Gastrocnemius medialis (tissue), 4 donors: ENCODE measurements at regions not wholly inside any gene's neighbourhood (a gene's known extent, or its start where the extent isn't known, plus 50 kb on each side); places are given as distances from the start of the nearest gene placed in this dataset.

Experiments used
- ATAC-seq, 2 donors: fragments of 150-250 bp; one replicate each; pipeline ENCODE4 v1.9.1; 2016
- DNase-seq, 2 donors: peaks; one replicate each; pipeline ENCODE4 v3.0.0-alpha.2; 2019
- H3K27ac ChIP-seq, 4 donors: fragments of 200-600 bp; sonication (generic); 1 replicate in 1 of 4; 2 replicates in 3 of 4; pipeline ENCODE4 v1.5.1; 2016 to 2018; ENCODE audit warnings: mild to moderate bottlenecking in 2 of 4, moderate library complexity in 1 of 4
- H3K27me3 ChIP-seq, 3 donors: fragments of 200-600 bp; sonication (generic) in 2 of 3; 1 replicate in 1 of 3; 2 replicates in 2 of 3; pipeline versions ENCODE4 v1.5.1 to v1.6.0; 2016 to 2019; ENCODE audit warnings: mild to moderate bottlenecking in 1 of 3, moderate library complexity in 1 of 3
- H3K36me3 ChIP-seq, 2 donors: fragments of 200-600 bp; sonication (generic) in 1 of 2; one replicate each; pipeline ENCODE4 v1.5.1; 2017 to 2018
- H3K4me1 ChIP-seq, 2 donors: fragments of 200-600 bp; sonication (generic) in 1 of 2; one replicate each; pipeline ENCODE4 v1.5.1; 2016 to 2017; ENCODE audit warnings: mild to moderate bottlenecking in 2 of 2
- H3K4me3 ChIP-seq, 4 donors: fragments of 200-600 bp; sonication (generic) in 3 of 4; 1 replicate in 1 of 4; 2 replicates in 3 of 4; pipeline ENCODE4 v1.5.1; 2016 to 2019; ENCODE audit warnings: mild to moderate bottlenecking in 2 of 4
- H3K9me3 ChIP-seq, 3 donors: fragments of 200-600 bp; sonication (generic) in 2 of 3; 1 replicate in 1 of 3; 2 replicates in 2 of 3; pipeline ENCODE4 v1.5.1; 2016 to 2019
- CTCF ChIP-seq, 5 experiments: fragments of 450-650 bp in 3 of 5; fragments of 200-600 bp in 2 of 5; sonication (generic) in 2 of 5; IDR thresholded peaks in 4 of 5; conservative IDR thresholded peaks in 1 of 5; 1 replicate in 4 of 5; 2 replicates in 1 of 5; pipeline ENCODE4 v1.5.1; 2016 to 2019; ENCODE audit warnings: antibody characterized with exemption in 5 of 5, mild to moderate bottlenecking in 3 of 5, moderate library complexity in 3 of 5
- POLR2A ChIP-seq, 2 donors: fragments of 450-650 bp; IDR thresholded peaks; one replicate each; pipeline ENCODE4 v1.6.1; 2017; ENCODE audit warnings: antibody characterized with exemption in 2 of 2, mild to moderate bottlenecking in 2 of 2, moderate library complexity in 2 of 2
- in situ Hi-C, 4 donors: fragments of 200-750 bp; cut with MboI; loops; one replicate each; pipeline versions ENCODE4 v1.15.0 to v1.8.0; 2017; ENCODE audit warnings: low sequenced_read_pairs in 4 of 4
- intact Hi-C: fragments of 100-400 bp; cut with DNase I; formaldehyde crosslinking; loops from one replicate; pipeline ENCODE4 v1.15.1; 2023; ENCODE audit warnings: low total_unique reads

- DNase-seq (no peak), ATAC-seq (no peak)
- intact Hi-C loops (no loop called here), in situ Hi-C loops (no loop called here)
- Histone ChIP-seq H3K4me3 (no peak overlapping the region), H3K4me1 (no peaks in the 10 kb centered on the region), H3K27ac (no peak overlapping the region), H3K36me3 (no peaks in the 10 kb centered on the region), H3K27me3 (no peaks in the 10 kb centered on the region), H3K9me3 (no peaks in the 10 kb centered on the region)
- TF ChIP-seq CTCF (IDR thresholded peaks at IDR 0.05 in 4 of 5, conservative IDR thresholded peaks at IDR 0.05 in 1 of 5) = no peak
- TF ChIP-seq POLR2A (IDR thresholded peaks at IDR 0.05) = no peak
Measured at GRCh38 chr3:153618176-153618575, 456.1 kb downstream of the RAP2B start.

DNA sequence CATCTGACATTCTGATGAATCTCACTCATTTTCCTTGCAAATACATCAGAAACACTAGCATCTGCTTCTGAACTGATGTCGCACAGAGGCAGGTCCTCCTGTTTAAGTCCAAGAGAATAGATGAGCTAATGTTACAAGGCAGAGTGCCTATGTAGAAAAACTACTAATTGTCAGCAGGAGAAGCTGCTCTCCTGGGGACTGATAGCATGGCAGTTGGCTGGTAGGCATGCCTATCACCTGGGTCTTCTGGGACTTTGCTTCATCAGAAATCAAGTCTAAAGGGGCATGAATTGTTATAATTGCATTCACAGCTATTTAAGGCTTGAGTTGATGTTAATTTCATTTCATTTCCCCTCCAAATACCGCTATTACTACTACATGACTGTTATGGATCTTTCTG lies 457.2 kb downstream of the RAP2B start:
- no peaks in the 10 kb centered on the region for H3K4me1 ChIP-seq
- H3K4me3 ChIP-seq = no peak overlapping the region
- no peak for TF ChIP-seq POLR2A (IDR thresholded peaks at IDR 0.05)
- TF ChIP-seq CTCF (IDR thresholded peaks at IDR 0.05 in 4 of 5, conservative IDR thresholded peaks at IDR 0.05 in 1 of 5) = no peak
- H3K36me3 ChIP-seq = no peaks in the 10 kb centered on the region
- H3K9me3 ChIP-seq = no peaks in the 10 kb centered on the region
- intact Hi-C loops (no loop called here), in situ Hi-C loops (no loop called here)
- no peaks in the 10 kb centered on the region for H3K27me3 ChIP-seq
- ATAC-seq (no peak), DNase-seq (no peak)
- no peak overlapping the region for H3K27ac ChIP-seq

- TF ChIP-seq CTCF (IDR thresholded peaks at IDR 0.05 in 4 of 5, conservative IDR thresholded peaks at IDR 0.05 in 1 of 5) (no peak), POLR2A (IDR thresholded peaks at IDR 0.05) (no peak)
- H3K4me3 ChIP-seq = no peak overlapping the region
- DNase-seq (no peak), ATAC-seq (no peak)
- intact Hi-C loops = no loop called here
- H3K27ac ChIP-seq = no peak overlapping the region
- no peaks in the 10 kb centered on the region for H3K9me3 ChIP-seq
- in situ Hi-C loops = no loop called here
- H3K36me3 ChIP-seq = no peaks in the 10 kb centered on the region
- no peaks in the 10 kb centered on the region for H3K27me3 ChIP-seq
- H3K4me1 ChIP-seq = no peaks in the 10 kb centered on the region
Measured at GRCh38 chr3:153621953-153622352, 459.9 kb downstream of the RAP2B start.

DNA sequence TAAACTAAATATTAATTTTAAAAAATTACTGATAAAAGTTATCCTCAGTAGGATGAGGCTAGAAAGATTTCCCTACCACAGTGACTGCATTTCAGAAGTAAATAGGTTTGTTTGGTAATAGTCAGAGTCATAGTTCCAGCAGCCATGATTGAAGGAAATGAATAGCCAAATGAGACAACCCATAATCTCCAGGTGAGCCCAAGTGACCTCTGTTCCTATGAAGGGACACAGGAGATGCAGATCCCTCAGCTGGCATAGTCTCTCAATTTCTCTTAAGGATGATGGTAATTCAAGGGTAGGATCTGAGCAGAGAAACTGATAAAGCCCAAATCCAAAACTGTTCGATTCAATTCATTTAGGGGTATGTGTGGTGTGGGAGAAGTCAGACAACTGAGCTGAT lies 461.8 kb downstream of the RAP2B start:
- DNase-seq (no peak), ATAC-seq (no peak)
- Histone ChIP-seq H3K27me3 (no peaks in the 10 kb centered on the region), H3K4me1 (no peaks in the 10 kb centered on the region), H3K27ac (no peak overlapping the region), H3K9me3 (no peaks in the 10 kb centered on the region), H3K36me3 (no peaks in the 10 kb centered on the region), H3K4me3 (no peak overlapping the region)
- TF ChIP-seq CTCF (IDR thresholded peaks at IDR 0.05 in 4 of 5, conservative IDR thresholded peaks at IDR 0.05 in 1 of 5) = no peak
- no peak for TF ChIP-seq POLR2A (IDR thresholded peaks at IDR 0.05)
- intact Hi-C loops (no loop called here), in situ Hi-C loops (no loop called here)

- intact Hi-C loops (no loop called here), in situ Hi-C loops (no loop called here)
- H3K27ac ChIP-seq = no peak overlapping the region
Measured at GRCh38 chr3:153624310-153625030, 462.4 kb downstream of the RAP2B start.

More at GRCh38 chr3:153624310-153625030, 462.4 kb downstream of the RAP2B start:
- H3K27me3 ChIP-seq = no peaks in the 10 kb centered on the region
- no peak overlapping the region for H3K4me3 ChIP-seq
- DNase-seq (no peak), ATAC-seq (no peak)
- H3K9me3 ChIP-seq = no peaks in the 10 kb centered on the region
- H3K4me1 ChIP-seq = no peaks in the 10 kb centered on the region
- TF ChIP-seq POLR2A (IDR thresholded peaks at IDR 0.05) = no peak
- no peak for TF ChIP-seq CTCF (IDR thresholded peaks at IDR 0.05 in 4 of 5, conservative IDR thresholded peaks at IDR 0.05 in 1 of 5)
- H3K36me3 ChIP-seq = no peaks in the 10 kb centered on the region
